HepG2 (cell line): ENCODE measurements at regions not wholly inside any gene's neighbourhood (a gene's known extent, or its start where the extent isn't known, plus 50 kb on each side); places are given as distances from the start of the nearest gene placed in this dataset.

ENCODE experiments used
- ATAC-seq: fragments of 200-7000 bp; cut with Tn5 transposase; 3 replicates; pipeline ENCODE4 v1.9.1; 2020; ENCODE audit warnings: mild to moderate bottlenecking, moderate library complexity
- BruUV-seq: library from RNA; stranded (reverse); fragments of 400-500 nt; replicated peaks from 2 replicates; lab custom pipeline; 2021; lab: Mats Ljungman, UMichigan
- CTCF ChIA-PET: fragments of 300-600 bp; formaldehyde crosslinking; extraction: SDS; loops from one replicate; lab custom pipeline; 2021; ENCODE audit warnings: low total read pairs, inconsistent platforms, low intra/inter-chr PET ratio; lab: Yijun Ruan, JAX
- POLR2A ChIA-PET: fragments of 350-600 bp; sonication (Branson Sonifier 250); formaldehyde crosslinking; loops from one replicate; lab custom pipeline; 2020; ENCODE audit warnings: antibody characterized with exemption, inconsistent platforms; lab: Yijun Ruan, JAX
- DNase-seq: peaks from one replicate; pipeline ENCODE4 v3.0.0-alpha.2; 2015; ENCODE audit warnings: low spot score
- FAIRE-seq: peaks from 3 replicates; lab custom pipeline; 2011; peaks lifted over from hg19 to GRCh38; lab: Jason Lieb, UNC
- H2AFZ ChIP-seq: one replicate; pipeline ENCODE4 v1.6.1; 2011; ENCODE audit warnings: low read length, inconsistent platforms
- H3K27ac ChIP-seq: fragments of 300-600 bp; 3 replicates; pipeline ENCODE4 v1.8.0; 2011; ENCODE audit warnings: mixed run types, mild to moderate bottlenecking, mixed read lengths, low read length, inconsistent platforms; ENCODE audit not compliant: insufficient read depth; ENCODE audit errors: extremely low read length
- H3K27me3 ChIP-seq, 2 experiments: fragments of 200-600 bp in 1 of 2; 2 replicates in 1 of 2; 3 replicates in 1 of 2; pipeline versions ENCODE4 v1.6.0 to v1.8.0; 2011; ENCODE audit warnings: low read length in 2 of 2, mild to moderate bottlenecking in 2 of 2, moderate library complexity in 2 of 2, inconsistent platforms in 1 of 2; ENCODE audit not compliant: insufficient read depth in 2 of 2, control insufficient read depth in 1 of 2
- H3K36me3 ChIP-seq, 2 experiments: fragments of 200-600 bp in 1 of 2; replicated peaks in 1 of 2; 2 replicates in 1 of 2; 3 replicates in 1 of 2; pipeline versions ENCODE4 v1.5.1 to v1.8.0; 2011; ENCODE audit warnings: low read length in 2 of 2, inconsistent platforms in 1 of 2; ENCODE audit not compliant: insufficient read depth in 2 of 2, control insufficient read depth in 1 of 2
- H3K4me1 ChIP-seq: 2 replicates; pipeline ENCODE4 v1.5.1; 2012; ENCODE audit warnings: low read length, inconsistent platforms; ENCODE audit not compliant: insufficient read depth
- H3K4me2 ChIP-seq: 2 replicates; pipeline ENCODE4 v1.6.0; 2011; ENCODE audit warnings: low read depth, low read length, inconsistent platforms
- H3K4me3 ChIP-seq, 3 experiments: fragments of 200-600 bp in 1 of 3; sonication (generic), shearing (Covaris generic) in 1 of 3; replicated peaks in 1 of 3; 2 replicates each; pipeline ENCODE4 v1.5.1; 2011 to 2016; ENCODE audit warnings: low read length in 3 of 3, inconsistent platforms in 2 of 3, low read depth in 2 of 3, mild to moderate bottlenecking in 2 of 3, control low read depth in 1 of 3, mixed read lengths in 1 of 3; ENCODE audit not compliant: insufficient read depth in 1 of 3
- H3K79me2 ChIP-seq: one replicate; pipeline ENCODE4 v1.6.1; 2011; ENCODE audit warnings: low read length, inconsistent platforms; ENCODE audit not compliant: insufficient read depth
- H3K9ac ChIP-seq: 2 replicates; pipeline ENCODE4 v1.6.0; 2011; ENCODE audit warnings: mild to moderate bottlenecking, low read depth, low read length, inconsistent platforms; ENCODE audit not compliant: insufficient read depth
- H3K9me3 ChIP-seq: 2 replicates; pipeline ENCODE4 v1.5.1; 2012; ENCODE audit warnings: mild to moderate bottlenecking, low read length
- H4K20me1 ChIP-seq: 2 replicates; pipeline ENCODE4 v1.6.0; 2011; ENCODE audit warnings: inconsistent platforms, mild to moderate bottlenecking, low read length, moderate library complexity; ENCODE audit not compliant: insufficient read depth
- HNRNPL ChIP-seq: fragments of 200-400 bp; formaldehyde crosslinking; IDR thresholded peaks from 2 replicates; pipeline ENCODE4 v1.6.1; 2017; ENCODE audit warnings: mild to moderate bottlenecking, low read depth, low read length
- MAZ ChIP-seq, 2 experiments: sonication (generic) in 1 of 2; formaldehyde crosslinking in 1 of 2; IDR thresholded peaks; 2 replicates each; pipeline versions ENCODE4 v1.5.0 to v1.6.1; 2012 to 2020; ENCODE audit warnings: low read depth in 2 of 2, mild to moderate bottlenecking in 2 of 2, borderline replicate concordance in 1 of 2, improper control_type of control experiment in 1 of 2, low read length in 1 of 2, missing genetic modification reagents in 1 of 2, moderate library complexity in 1 of 2
- MED8 ChIP-seq: sonication (generic); formaldehyde crosslinking; IDR thresholded peaks from 2 replicates; pipeline ENCODE4 v1.8.1; 2023; ENCODE audit warnings: mild to moderate bottlenecking, missing genetic modification reagents; ENCODE audit not compliant: insufficient replicate concordance
- NFE2 ChIP-seq: sonication (generic); formaldehyde crosslinking; IDR thresholded peaks from 2 replicates; pipeline ENCODE4 v1.4.0; 2020; ENCODE audit warnings: missing genetic modification reagents
- RBFOX2 ChIP-seq: fragments of 200-400 bp; formaldehyde crosslinking; IDR thresholded peaks from 2 replicates; pipeline ENCODE4 v1.6.1; 2017; ENCODE audit warnings: low read depth, mild to moderate bottlenecking, low read length
- RBM39 ChIP-seq: fragments of 200-400 bp; formaldehyde crosslinking; IDR thresholded peaks from one replicate; pipeline ENCODE4 v1.6.1; 2018; ENCODE audit warnings: antibody characterized with exemption, mild to moderate bottlenecking, low read depth, low read length; ENCODE audit not compliant: poor library complexity, severe bottlenecking
- RCOR2 ChIP-seq: IDR thresholded peaks from 2 replicates; pipeline ENCODE4 v1.6.1; 2016; ENCODE audit warnings: missing biosample characterization, missing genetic modification reagents
- SKI ChIP-seq: fragments of 450-650 bp; IDR thresholded peaks from one replicate; pipeline ENCODE4 v1.6.1; 2018; ENCODE audit warnings: mild to moderate bottlenecking; ENCODE audit not compliant: partially characterized antibody
- ZNF281 ChIP-seq: sonication (generic); formaldehyde crosslinking; IDR thresholded peaks from 2 replicates; pipeline ENCODE4 v1.4.0; 2020; ENCODE audit warnings: missing genetic modification reagents, borderline replicate concordance
- ZNF703 ChIP-seq: sonication (generic); formaldehyde crosslinking; IDR thresholded peaks from 2 replicates; pipeline ENCODE4 v1.5.1; 2020; ENCODE audit warnings: missing genetic modification reagents, mild to moderate bottlenecking, moderate library complexity, borderline replicate concordance
- ZSCAN30 ChIP-seq: sonication (generic); formaldehyde crosslinking; IDR thresholded peaks from 2 replicates; pipeline ENCODE4 v1.5.0; 2020; ENCODE audit warnings: mild to moderate bottlenecking, missing genetic modification reagents
- WGBS: methylation state at CpG from one replicate; pipeline ENCODE4 v1.1.6; 2017; ENCODE audit warnings: low lambda C conversion rate; 5-methylcytosine and 5-hydroxymethylcytosine counted together
- in situ Hi-C: cut with HindIII; loops from 2 replicates; pipeline ENCODE4 v1.10.0; 2017; ENCODE audit warnings: low pct_unique_long_range_greater_than_20kb; ENCODE audit not compliant: extremely low pct_ligation_motif_present
- intact Hi-C: fragments of 100-400 bp; cut with micrococcal nuclease; formaldehyde crosslinking; loops from one replicate; pipeline ENCODE4 v1.10.0; 2022; ENCODE audit not compliant: unreplicated experiment
- TF ChIP-seq, protein P1 (sequence below): sonication (generic); formaldehyde crosslinking; IDR thresholded peaks from 2 replicates; pipeline ENCODE4 v1.5.0; 2020; ENCODE audit warnings: mild to moderate bottlenecking, missing genetic modification reagents, borderline replicate concordance
- TF ChIP-seq, protein P2 (sequence below): sonication (generic); formaldehyde crosslinking; IDR thresholded peaks from 2 replicates; pipeline ENCODE4 v1.8.0; 2022; ENCODE audit warnings: missing genetic modification reagents, low read depth, mild to moderate bottlenecking, borderline replicate concordance
- TF ChIP-seq, protein P3 (sequence below): sonication (generic); formaldehyde crosslinking; IDR thresholded peaks from 2 replicates; pipeline ENCODE4 v1.5.1; 2020; ENCODE audit warnings: missing genetic modification reagents, mild to moderate bottlenecking, borderline replicate concordance

- TF ChIP-seq ZNF281 (CRISPR knock-in tag) = no peak
- TF ChIP-seq ZNF703 (CRISPR knock-in tag) = no peak
- TF ChIP-seq, protein P1, sequence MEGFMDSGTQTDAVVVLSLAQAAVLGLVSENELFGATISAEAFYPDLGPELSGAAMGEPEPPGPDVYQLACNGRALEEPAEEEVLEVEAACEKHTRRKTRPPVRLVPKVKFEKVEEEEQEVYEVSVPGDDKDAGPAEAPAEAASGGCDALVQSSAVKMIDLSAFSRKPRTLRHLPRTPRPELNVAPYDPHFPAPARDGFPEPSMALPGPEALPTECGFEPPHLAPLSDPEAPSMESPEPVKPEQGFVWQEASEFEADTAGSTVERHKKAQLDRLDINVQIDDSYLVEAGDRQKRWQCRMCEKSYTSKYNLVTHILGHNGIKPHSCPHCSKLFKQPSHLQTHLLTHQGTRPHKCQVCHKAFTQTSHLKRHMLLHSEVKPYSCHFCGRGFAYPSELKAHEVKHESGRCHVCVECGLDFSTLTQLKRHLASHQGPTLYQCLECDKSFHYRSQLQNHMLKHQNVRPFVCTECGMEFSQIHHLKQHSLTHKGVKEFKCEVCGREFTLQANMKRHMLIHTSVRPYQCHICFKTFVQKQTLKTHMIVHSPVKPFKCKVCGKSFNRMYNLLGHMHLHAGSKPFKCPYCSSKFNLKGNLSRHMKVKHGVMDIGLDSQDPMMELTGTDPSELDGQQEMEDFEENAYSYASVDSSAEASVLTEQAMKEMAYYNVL (CRISPR knock-in tag) = no peak
Measured at GRCh38 chr14:96699666-96700065, 97.5 kb upstream of the VRK1 start (continued).

- Histone ChIP-seq H3K27me3 (peaks cover 2 to 37% of the 10 kb centered on the region in 2 experiments; a peak in 4 of 5 replicates), H3K9me3 (no peaks in the 10 kb centered on the region), H3K4me2 (no peak overlapping the region), H4K20me1 (no peaks in the 10 kb centered on the region), H2AFZ (no peak overlapping the region), H3K4me3 (no peak overlapping the region), H3K9ac (no peak overlapping the region), H3K4me1 (no peaks in the 10 kb centered on the region), H3K79me2 (no peaks in the 10 kb centered on the region), H3K27ac (no peak overlapping the region), H3K36me3 (no peaks in the 10 kb centered on the region)
- intact Hi-C loops = no loop called here
- no TSS peak for BruUV-seq
- CTCF ChIA-PET = no interaction called here
- WGBS = 14% methylated on average over 6 of the region's 6 CpGs
- POLR2A ChIA-PET = no interaction called here
- no peak for DNase-seq
- in situ Hi-C loops = no loop called here
- FAIRE-seq = no peak
- ATAC-seq = no peak
- TF ChIP-seq, protein P2, sequence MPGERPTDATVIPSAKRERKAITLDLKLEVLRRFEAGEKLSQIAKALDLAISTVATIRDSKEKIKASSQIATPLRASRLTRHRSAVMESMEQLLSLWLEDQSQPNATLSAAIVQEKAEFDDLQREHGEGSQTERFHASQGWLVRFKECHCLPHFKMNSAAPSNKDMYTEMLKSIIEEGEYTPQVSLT (CRISPR knock-in tag) = no peak
- TF ChIP-seq, protein P1 (CRISPR knock-in tag) = no peak
- no peak for TF ChIP-seq MED8 (CRISPR knock-in tag)
- TF ChIP-seq RBFOX2 = no peak
- no peak for TF ChIP-seq HNRNPL
- no peak for TF ChIP-seq SKI
- TF ChIP-seq ZSCAN30 (CRISPR knock-in tag) = no peak
- TF ChIP-seq NFE2 (CRISPR knock-in tag) = no peak
- TF ChIP-seq, protein P3, sequence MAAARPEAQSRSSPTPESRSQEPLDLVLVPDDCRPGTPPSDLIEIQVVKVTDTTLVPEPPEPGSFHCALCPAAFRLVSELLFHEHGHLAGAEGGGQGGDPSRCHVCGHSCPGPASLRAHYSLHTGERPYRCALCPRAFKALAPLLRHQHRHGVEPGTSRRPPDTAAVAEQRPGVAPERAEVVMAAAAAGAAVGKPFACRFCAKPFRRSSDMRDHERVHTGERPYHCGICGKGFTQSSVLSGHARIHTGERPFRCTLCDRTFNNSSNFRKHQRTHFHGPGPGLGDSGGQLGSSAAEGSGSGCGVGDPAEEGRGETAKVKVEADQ (CRISPR knock-in tag) = no peak
- TF ChIP-seq RCOR2 (CRISPR knock-in tag) = no peak
- no peak for TF ChIP-seq MAZ (IDR thresholded peaks at IDR 0.05; ENCODE audit: borderline replicate concordance, low read depth, low read length)
- no peak for TF ChIP-seq MAZ (CRISPR knock-in tag; IDR thresholded peaks at IDR 0.05; ENCODE audit: low read depth)
- no peak for TF ChIP-seq RBM39
Measured at GRCh38 chr14:96702831-96703230, 94.4 kb upstream of the VRK1 start.
